ENCODE measurements at regions not wholly inside any gene's neighbourhood (a gene's known extent, or its start where the extent isn't known, plus 50 kb on each side); places are given as distances from the start of the nearest gene placed in this dataset.

- TF ChIP-seq CTCF (IDR thresholded peaks at IDR 0.05; ENCODE audit: insufficient read depth, low read depth, low read length), result no peak
- no peak for TF ChIP-seq EZH2 (IDR thresholded peaks at IDR 0.05; ENCODE audit: insufficient read depth, low read length)
Measured at GRCh38 chr3:31461426-31461825, 71.3 kb upstream of the STT3B start.
